Heart left ventricle (tissue), 13 donors: ENCODE measurements at regions not wholly inside any gene's neighbourhood (a gene's known extent, or its start where the extent isn't known, plus 50 kb on each side); places are given as distances from the start of the nearest gene placed in this dataset.

ENCODE experiments used
- POLR2A ChIP-seq, 2 donors: fragments of 450-650 bp; IDR thresholded peaks; one replicate each; pipeline ENCODE4 v1.6.1; 2017; ENCODE audit warnings: antibody characterized with exemption in 2 of 2, mild to moderate bottlenecking in 2 of 2, moderate library complexity in 2 of 2
- TF ChIP-seq, protein P1 (sequence below), 12 donors: fragments of 200-600 bp; sonication (generic) in 4 of 12; IDR thresholded peaks; one replicate each; pipeline versions ENCODE4 v1.5.0 to v1.8.0; 2018 to 2022; ENCODE audit warnings: antibody characterized with exemption in 12 of 12, mild to moderate bottlenecking in 5 of 12
- donor health status: ischemic (EF 13 %, LVEDD 7.1; RV severe dilation, severe dysfunction).
- donor health status: DM: no; HTN: yes; CAD: no.
- donor health status: DM: no; HTN: no; CAD: no.
- donor health status: ischemic (EF 25% LVEDD 6.9; RV normal size, moderate dysfunction).
- donor health status: ischemic (EF 25% LVEDD 5.7; RV mildly dilated, moderate dysfunction).
- donor health status: ischemic (EF 35%, LVEDD 5.7; RV mildly dilated, moderate dysfunction).
- donor health status: nonischemic (EF 11% LVEDD 7.7; RV severe dilation, severe dysfunction).
- donor health status: DM: yes; HTN: yes; CAD: no.
- donor health status: PGD.
- donor health status: ischemic (EF 29% LVEDD 5.4; RV normal size, mild dysfunction).
- donor health status: nonischemic (EF 23%, LVEDD 6.1; RV moderate dilation, normal function).

DNA sequence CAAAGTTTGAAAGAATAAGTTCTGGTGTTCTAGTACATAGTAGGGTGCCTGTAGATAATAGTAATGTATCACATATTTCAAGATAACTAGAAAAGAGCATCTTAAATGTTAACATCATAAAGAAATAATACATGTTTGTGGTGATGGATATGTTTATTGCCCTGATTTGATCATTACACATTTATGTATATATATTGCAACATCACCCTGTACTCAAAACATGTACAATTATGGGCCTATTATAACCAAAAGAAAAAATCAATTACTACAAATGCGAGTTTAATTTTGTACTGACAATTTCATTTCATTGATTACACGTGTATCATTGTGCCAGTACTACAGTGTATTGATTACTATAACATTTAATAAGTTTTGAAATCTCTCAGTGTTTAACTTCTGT, 609.2 kb upstream of the BRINP3 start:
- TF ChIP-seq POLR2A (IDR thresholded peaks at IDR 0.05) = no peak
- TF ChIP-seq, protein P1, sequence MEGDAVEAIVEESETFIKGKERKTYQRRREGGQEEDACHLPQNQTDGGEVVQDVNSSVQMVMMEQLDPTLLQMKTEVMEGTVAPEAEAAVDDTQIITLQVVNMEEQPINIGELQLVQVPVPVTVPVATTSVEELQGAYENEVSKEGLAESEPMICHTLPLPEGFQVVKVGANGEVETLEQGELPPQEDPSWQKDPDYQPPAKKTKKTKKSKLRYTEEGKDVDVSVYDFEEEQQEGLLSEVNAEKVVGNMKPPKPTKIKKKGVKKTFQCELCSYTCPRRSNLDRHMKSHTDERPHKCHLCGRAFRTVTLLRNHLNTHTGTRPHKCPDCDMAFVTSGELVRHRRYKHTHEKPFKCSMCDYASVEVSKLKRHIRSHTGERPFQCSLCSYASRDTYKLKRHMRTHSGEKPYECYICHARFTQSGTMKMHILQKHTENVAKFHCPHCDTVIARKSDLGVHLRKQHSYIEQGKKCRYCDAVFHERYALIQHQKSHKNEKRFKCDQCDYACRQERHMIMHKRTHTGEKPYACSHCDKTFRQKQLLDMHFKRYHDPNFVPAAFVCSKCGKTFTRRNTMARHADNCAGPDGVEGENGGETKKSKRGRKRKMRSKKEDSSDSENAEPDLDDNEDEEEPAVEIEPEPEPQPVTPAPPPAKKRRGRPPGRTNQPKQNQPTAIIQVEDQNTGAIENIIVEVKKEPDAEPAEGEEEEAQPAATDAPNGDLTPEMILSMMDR (IDR thresholded peaks at IDR 0.05) = no peak
